K562 (cell line): ENCODE measurements at regions not wholly inside any gene's neighbourhood (a gene's known extent, or its start where the extent isn't known, plus 50 kb on each side); places are given as distances from the start of the nearest gene placed in this dataset.

ENCODE experiments used
- ATAC-seq: fragments of 200-7000 bp; cut with Tn5 transposase; 3 replicates; pipeline ENCODE4 v1.9.1; 2020; ENCODE audit warnings: moderate library complexity
- BruUV-seq: library from RNA; stranded (reverse); fragments of 400-500 nt; replicated peaks from 2 replicates; lab custom pipeline; 2021; lab: Mats Ljungman, UMichigan
- CTCF ChIA-PET: fragments of 300-600 bp; formaldehyde crosslinking; extraction: SDS; loops from one replicate; lab custom pipeline; 2021; ENCODE audit warnings: low intra/inter-chr PET ratio; lab: Yijun Ruan, JAX
- POLR2A ChIA-PET: fragments of 300-600, 350-650 bp; sonication (Branson Sonifier 250); formaldehyde crosslinking; extraction: SDS; loops from one replicate; lab custom pipeline; 2021; ENCODE audit warnings: antibody characterized with exemption, inconsistent platforms; lab: Yijun Ruan, JAX
- DNase-seq, 4 experiments: peaks; one replicate each; pipeline versions ENCODE4 v3.0.0 to v3.0.0-alpha.2; 2011 to 2018; ENCODE audit warnings: low spot score in 3 of 4, mixed read lengths in 3 of 4; ENCODE audit errors: extremely low read depth in 1 of 4
- FAIRE-seq: peaks from 2 replicates; lab custom pipeline; 2011; peaks lifted over from hg19 to GRCh38; lab: Jason Lieb, UNC
- H2AFZ ChIP-seq: 2 replicates; pipeline ENCODE4 v1.6.0; 2011; ENCODE audit warnings: low read depth, low read length, control low read depth, inconsistent platforms
- H3K27ac ChIP-seq: fragments of 200-600 bp; 3 replicates; pipeline ENCODE4 v1.8.0; 2011; ENCODE audit warnings: low read depth, mild to moderate bottlenecking, control low read depth, inconsistent platforms, low read length, moderate library complexity, mixed read lengths; ENCODE audit errors: extremely low read depth
- H3K27me3 ChIP-seq, 2 experiments: fragments of 300-600 bp in 1 of 2; 2 replicates in 1 of 2; 3 replicates in 1 of 2; pipeline versions ENCODE4 v1.6.0 to v1.8.0; 2011; ENCODE audit warnings: inconsistent platforms in 2 of 2, low read length in 2 of 2, mild to moderate bottlenecking in 1 of 2, mixed read lengths in 1 of 2, moderate library complexity in 1 of 2; ENCODE audit not compliant: control insufficient read depth in 2 of 2, insufficient read depth in 2 of 2
- H3K36me3 ChIP-seq: fragments of 300-600 bp; 3 replicates; pipeline ENCODE4 v1.8.0; 2011; ENCODE audit warnings: mild to moderate bottlenecking, low read length, inconsistent platforms; ENCODE audit not compliant: control insufficient read depth, insufficient read depth
- H3K4me1 ChIP-seq, 2 experiments: fragments of 200-600 bp in 1 of 2; replicated peaks in 1 of 2; 2 replicates in 1 of 2; 3 replicates in 1 of 2; pipeline versions ENCODE4 v1.5.1 to v1.8.0; 2011; ENCODE audit warnings: inconsistent platforms in 2 of 2, low read length in 2 of 2, mild to moderate bottlenecking in 1 of 2, mixed read lengths in 1 of 2, moderate library complexity in 1 of 2; ENCODE audit not compliant: control insufficient read depth in 2 of 2, insufficient read depth in 2 of 2
- H3K4me2 ChIP-seq: 2 replicates; pipeline ENCODE4 v1.6.1; 2011; ENCODE audit warnings: low read length, control low read depth, inconsistent platforms, mixed read lengths; ENCODE audit not compliant: insufficient read depth
- H3K4me3 ChIP-seq: fragments of 200-600 bp; sonication (generic), shearing (Covaris generic); 2 replicates; pipeline ENCODE4 v1.5.1; 2016; ENCODE audit warnings: control low read depth, inconsistent platforms
- H3K79me2 ChIP-seq: fragments of 200-600 bp; 3 replicates; pipeline ENCODE4 v1.8.0; 2011; ENCODE audit warnings: low read length, inconsistent platforms; ENCODE audit not compliant: control insufficient read depth, insufficient read depth
- H3K9ac ChIP-seq, 2 experiments: 2 replicates each; pipeline versions ENCODE4 v1.6.0 to v1.6.1; 2011; ENCODE audit warnings: low read depth in 2 of 2, low read length in 2 of 2, control low read depth in 1 of 2, inconsistent platforms in 1 of 2, mild to moderate bottlenecking in 1 of 2, mixed read lengths in 1 of 2; ENCODE audit not compliant: insufficient read depth in 1 of 2
- H3K9me1 ChIP-seq: one replicate; pipeline ENCODE4 v1.6.0; 2011; ENCODE audit warnings: inconsistent platforms, mild to moderate bottlenecking, low read length, moderate library complexity; ENCODE audit not compliant: control insufficient read depth, insufficient read depth
- H3K9me3 ChIP-seq: replicated peaks from 2 replicates; pipeline ENCODE4 v1.5.1; 2011; ENCODE audit warnings: low read depth, low read length, inconsistent platforms; ENCODE audit not compliant: control insufficient read depth, insufficient read depth
- H4K20me1 ChIP-seq: replicated peaks from 2 replicates; pipeline ENCODE4 v1.6.1; 2011; ENCODE audit warnings: low read length, inconsistent platforms, mixed read lengths; ENCODE audit not compliant: control insufficient read depth, insufficient read depth
- BDP1 ChIP-seq: IDR thresholded peaks from 3 replicates; pipeline ENCODE4 v1.6.1; 2011; ENCODE audit not compliant: insufficient read length, insufficient read depth
- GATAD2B ChIP-seq: fragments of 450-650 bp; IDR thresholded peaks from 2 replicates; pipeline ENCODE4 v1.6.1; 2017; ENCODE audit warnings: mild to moderate bottlenecking, borderline replicate concordance
- HDAC6 ChIP-seq: IDR thresholded peaks from 2 replicates; pipeline ENCODE4 v1.6.1; 2012; ENCODE audit warnings: low read depth, mild to moderate bottlenecking, control low read depth, inconsistent platforms, low read length, moderate library complexity
- NKRF ChIP-seq: fragments of 450-650 bp; IDR thresholded peaks from 2 replicates; pipeline ENCODE4 v1.6.1; 2016; ENCODE audit warnings: borderline replicate concordance
- NR2F6 ChIP-seq: fragments of 450-650 bp; formaldehyde crosslinking; IDR thresholded peaks from 2 replicates; pipeline ENCODE4 v1.4.0; 2020; ENCODE audit warnings: mild to moderate bottlenecking
- NR4A1 ChIP-seq, 2 experiments: fragments of 250-450 bp in 1 of 2; fragments of 450-650 bp in 1 of 2; sonication (Bioruptor Pico) in 1 of 2; IDR thresholded peaks; 2 replicates each; pipeline versions ENCODE4 v1.4.0 to v1.6.1; 2016 to 2020; ENCODE audit warnings: mild to moderate bottlenecking in 2 of 2, missing compliant biosample characterization in 1 of 2, missing genetic modification characterization in 1 of 2, moderate library complexity in 1 of 2
- POLR2AphosphoS5 ChIP-seq: IDR thresholded peaks from 2 replicates; pipeline ENCODE4 v1.6.1; 2011; ENCODE audit warnings: mild to moderate bottlenecking, low read depth, low read length, moderate library complexity; ENCODE audit not compliant: control insufficient read depth, insufficient read depth
- POLR2G ChIP-seq: fragments of 200-400 bp; formaldehyde crosslinking; IDR thresholded peaks from 2 replicates; pipeline ENCODE4 v1.6.1; 2017; ENCODE audit warnings: low read depth, mild to moderate bottlenecking, antibody characterized with exemption, low read length, moderate library complexity
- RAD51 ChIP-seq: fragments of 450-650 bp; IDR thresholded peaks from 2 replicates; pipeline ENCODE4 v1.7.1; 2016; ENCODE audit warnings: low read depth, mild to moderate bottlenecking, borderline replicate concordance
- SRSF3 ChIP-seq: fragments of 200-400 bp; formaldehyde crosslinking; IDR thresholded peaks from 2 replicates; pipeline ENCODE4 v1.6.1; 2016; ENCODE audit warnings: mild to moderate bottlenecking, low read length, moderate library complexity; ENCODE audit not compliant: insufficient read depth
- THRAP3 ChIP-seq: fragments of 450-650 bp; IDR thresholded peaks from 2 replicates; pipeline ENCODE4 v1.6.1; 2016; ENCODE audit warnings: mild to moderate bottlenecking, inconsistent platforms, borderline replicate concordance
- ZBTB49 ChIP-seq: sonication (generic); formaldehyde crosslinking; IDR thresholded peaks from 2 replicates; pipeline ENCODE4 v1.8.0; 2022; ENCODE audit warnings: missing genetic modification reagents, mild to moderate bottlenecking, borderline replicate concordance
- ZNF217 ChIP-seq: sonication (generic); formaldehyde crosslinking; IDR thresholded peaks from 2 replicates; pipeline ENCODE4 v1.8.0; 2022; ENCODE audit warnings: mild to moderate bottlenecking, missing genetic modification reagents
- ZNF274 ChIP-seq: IDR thresholded peaks from 2 replicates; pipeline ENCODE4 v1.6.1; 2011; ENCODE audit warnings: low read depth, mild to moderate bottlenecking, low read length, moderate library complexity, borderline replicate concordance
- ZNF696 ChIP-seq: fragments of 250-450 bp; sonication (Bioruptor Pico); conservative IDR thresholded peaks from 2 replicates; pipeline ENCODE4 v1.4.0; 2020; ENCODE audit warnings: mild to moderate bottlenecking, moderate library complexity
- WGBS: fragments of 100-300 bp; shearing (Covaris generic); methylation state at CpG from one replicate; pipeline ENCODE4 v1.1.6; 2016; ENCODE audit warnings: low coverage, mixed read lengths; ENCODE audit not compliant: insufficient coverage; ENCODE audit errors: missing lambda C conversion rate; 5-methylcytosine and 5-hydroxymethylcytosine counted together
- in situ Hi-C: fragments of 300-500 bp; cut with MboI; formaldehyde crosslinking; loops from 4 replicates; pipeline ENCODE4 v1.15.0; 2018; ENCODE audit warnings: inconsistent platforms, mixed read lengths
- intact Hi-C: fragments of 100-400 bp; cut with micrococcal nuclease; formaldehyde crosslinking; loops from 2 replicates; pipeline ENCODE4 v1.14.2; 2022

- TF ChIP-seq NR4A1 (CRISPR knock-in tag; IDR thresholded peaks at IDR 0.05) (no peak), NR4A1 (tag; IDR thresholded peaks at IDR 0.05) (no peak)
Measured at GRCh38 chr5:174945853-174946252, 221.5 kb downstream of the MSX2 start (continued).

- no peaks in the 10 kb centered on the region for H3K9me3 ChIP-seq
- peaks cover 0 to 6% of the 10 kb centered on the region in 2 experiments; a peak in 2 of 5 replicates for H3K27me3 ChIP-seq
- DNase-seq = no peak
- TF ChIP-seq ZNF217 (CRISPR knock-in tag) = no peak
- TF ChIP-seq GATAD2B = no peak
- TF ChIP-seq ZNF696 = no peak
- TF ChIP-seq POLR2G = no peak
- no peak for TF ChIP-seq NKRF
- TF ChIP-seq SRSF3 = no peak
- no peak for TF ChIP-seq NR2F6 (CRISPR knock-in tag)
- no peak for TF ChIP-seq ZBTB49 (CRISPR knock-in tag)
- no peak for TF ChIP-seq HDAC6
- TF ChIP-seq RAD51 = no peak
- TF ChIP-seq THRAP3 = no peak
- TF ChIP-seq POLR2AphosphoS5 = no peak
- no peak for TF ChIP-seq ZNF274
- TF ChIP-seq BDP1 = no peak
- TF ChIP-seq, all 486 proteins: peak for 0
- FAIRE-seq (no peak), ATAC-seq (no peak)
- Histone ChIP-seq H2AFZ (no peak overlapping the region), H3K9ac (no peak overlapping the region), H3K27ac (no peak overlapping the region), H4K20me1 (no peaks in the 10 kb centered on the region), H3K79me2 (no peaks in the 10 kb centered on the region), H3K36me3 (no peaks in the 10 kb centered on the region), H3K9me1 (no peaks in the 10 kb centered on the region), H3K4me2 (no peak overlapping the region), H3K4me1 (no peaks in the 10 kb centered on the region), H3K4me3 (no peak overlapping the region)
- POLR2A ChIA-PET = interaction anchor here (0.6 kb wide), 1 partner anchor 283 kb away, joined by 3 read pairs; no protein-coding TSS in a partner anchor
- intact Hi-C loops (no loop called here), in situ Hi-C loops (loop anchor here (5.0 kb wide), 1 partner anchor 504 kb away; no protein-coding TSS in a partner anchor)
- 0% methylated on average over 3 of the region's 3 CpGs for WGBS
- BruUV-seq = no TSS peak
- CTCF ChIA-PET = no interaction called here
Measured at GRCh38 chr5:174943785-174944184, 219.4 kb downstream of the MSX2 start.
